Left ventricle myocardium inferior (tissue), 1 donor: ENCODE measurements at regions not wholly inside any gene's neighbourhood (a gene's known extent, or its start where the extent isn't known, plus 50 kb on each side); places are given as distances from the start of the nearest gene placed in this dataset.

Experiments
- DNase-seq: peaks from one replicate; pipeline ENCODE4 v3.0.0-alpha.2; 2020
- H3K27ac ChIP-seq: fragments of 200-600 bp; replicated peaks from 2 replicates; pipeline ENCODE4 v1.8.0; 2021
- H3K27me3 ChIP-seq: fragments of 200-600 bp; 2 replicates; pipeline ENCODE4 v1.8.0; 2021; ENCODE audit warnings: low read depth
- H3K36me3 ChIP-seq: fragments of 200-600 bp; 2 replicates; pipeline ENCODE4 v1.8.0; 2021
- H3K4me1 ChIP-seq: fragments of 200-600 bp; 2 replicates; pipeline ENCODE4 v1.8.0; 2021
- H3K4me3 ChIP-seq: fragments of 200-600 bp; 2 replicates; pipeline ENCODE4 v1.8.0; 2021; ENCODE audit warnings: mild to moderate bottlenecking, moderate library complexity
- H3K9me3 ChIP-seq: fragments of 200-600 bp; replicated peaks from 2 replicates; pipeline ENCODE4 v1.8.0; 2021
- CTCF ChIP-seq: fragments of 200-600 bp; IDR thresholded peaks from 2 replicates; pipeline ENCODE4 v1.8.0; 2021; ENCODE audit warnings: antibody characterized with exemption, mild to moderate bottlenecking, borderline replicate concordance
- intact Hi-C: fragments of 100-400 bp; cut with micrococcal nuclease; formaldehyde crosslinking; loops from one replicate; pipeline ENCODE4 v1.11.0; 2022
- donor health status: DM: no; HTN: yes; CAD: no; lungs with severe emphysema.

GRCh38 chr5:2914022-2914661, 162.7 kb upstream of the IRX2 start:
- no peak for DNase-seq
- no peaks in the 10 kb centered on the region for H3K36me3 ChIP-seq
- H3K9me3 ChIP-seq = peaks cover 4% of the 10 kb centered on the region
- peaks cover 28% of the 10 kb centered on the region for H3K27me3 ChIP-seq
- intact Hi-C loops = no loop called here
- TF ChIP-seq CTCF = no peak
- no peaks in the 10 kb centered on the region for H3K4me1 ChIP-seq
- H3K4me3 ChIP-seq = no peak overlapping the region
- no peak overlapping the region for H3K27ac ChIP-seq

- intact Hi-C loops = no loop called here
- Histone ChIP-seq H3K27me3 (peaks cover 25% of the 10 kb centered on the region), H3K36me3 (no peaks in the 10 kb centered on the region), H3K27ac (no peak overlapping the region), H3K4me1 (no peaks in the 10 kb centered on the region), H3K4me3 (no peak overlapping the region), H3K9me3 (peaks cover 4% of the 10 kb centered on the region)
- no peak for DNase-seq
- no peak for TF ChIP-seq CTCF
These were observed 161.8 kb upstream of the IRX2 start for GRCh38 chr5:2913281-2913680.

GRCh38 chr5:2912741-2913140, 161.3 kb upstream of the IRX2 start:
- TF ChIP-seq CTCF = no peak

GRCh38 chr5:2910401-2911175, 159.1 kb upstream of the IRX2 start:
- no peaks in the 10 kb centered on the region for H3K4me1 ChIP-seq
- no peak overlapping the region for H3K27ac ChIP-seq
- H3K27me3 ChIP-seq = peaks cover 36% of the 10 kb centered on the region
- no peak for TF ChIP-seq CTCF
- H3K36me3 ChIP-seq = no peaks in the 10 kb centered on the region
- no peak overlapping the region for H3K4me3 ChIP-seq
- no peak for DNase-seq
- intact Hi-C loops = no loop called here
- H3K9me3 ChIP-seq = peaks cover 4% of the 10 kb centered on the region

More at GRCh38 chr5:2912741-2913140, 161.3 kb upstream of the IRX2 start:
- Histone ChIP-seq H3K27ac (no peak overlapping the region), H3K4me1 (no peaks in the 10 kb centered on the region), H3K27me3 (peaks cover 25% of the 10 kb centered on the region), H3K9me3 (peaks cover 4% of the 10 kb centered on the region), H3K36me3 (no peaks in the 10 kb centered on the region), H3K4me3 (no peak overlapping the region)
- intact Hi-C loops = no loop called here
- no peak for DNase-seq

- H3K27ac ChIP-seq = no peak overlapping the region
- no peaks in the 10 kb centered on the region for H3K36me3 ChIP-seq
- H3K4me3 ChIP-seq = no peak overlapping the region
- H3K27me3 ChIP-seq = peaks cover 26% of the 10 kb centered on the region
- H3K9me3 ChIP-seq = no peaks in the 10 kb centered on the region
- TF ChIP-seq CTCF = no peak
- no peak for DNase-seq
- intact Hi-C loops = no loop called here
- H3K4me1 ChIP-seq = no peaks in the 10 kb centered on the region
These were observed 157.6 kb upstream of the IRX2 start for GRCh38 chr5:2909035-2909434.
